HL-60 (cell line): ENCODE measurements at regions not wholly inside any gene's neighbourhood (a gene's known extent, or its start where the extent isn't known, plus 50 kb on each side); places are given as distances from the start of the nearest gene placed in this dataset.

Experiments used
- DNase-seq, 2 experiments: peaks; one replicate each; pipeline ENCODE4 v3.0.0-alpha.2; 2010 to 2020; ENCODE audit warnings: low read depth in 1 of 2, low spot score in 1 of 2
- H3K27ac ChIP-seq: fragments of 250-450 bp; sonication (Bioruptor Pico); replicated peaks from 2 replicates; pipeline ENCODE4 v1.5.1; 2020; ENCODE audit warnings: mild to moderate bottlenecking, moderate library complexity
- H3K27me3 ChIP-seq: fragments of 250-450 bp; sonication (Bioruptor Pico); 2 replicates; pipeline ENCODE4 v1.5.1; 2021; ENCODE audit warnings: mild to moderate bottlenecking, moderate library complexity; ENCODE audit not compliant: insufficient read depth, poor library complexity, severe bottlenecking
- H3K4me3 ChIP-seq: replicated peaks from 2 replicates; pipeline ENCODE4 v1.5.1; 2011; ENCODE audit warnings: mild to moderate bottlenecking, control low read depth, low read length; ENCODE audit not compliant: insufficient read depth
- CTCF ChIP-seq: IDR thresholded peaks from one replicate; pipeline ENCODE4 v1.5.1; 2011; ENCODE audit warnings: low read length, control low read depth, inconsistent platforms; ENCODE audit not compliant: insufficient read depth
- GABPA ChIP-seq: IDR thresholded peaks from 2 replicates; pipeline ENCODE4 v1.6.1; 2012; ENCODE audit warnings: low read depth
- POLR2AphosphoS5 ChIP-seq: IDR thresholded peaks from 2 replicates; pipeline ENCODE4 v1.6.1; 2012; ENCODE audit warnings: low read depth
- SPI1 ChIP-seq: IDR thresholded peaks from 2 replicates; pipeline ENCODE4 v1.6.1; 2012; ENCODE audit warnings: low read depth, mild to moderate bottlenecking, borderline replicate concordance
- TF ChIP-seq, protein P1 (sequence below): IDR thresholded peaks from 2 replicates; pipeline ENCODE4 v1.6.1; 2012; ENCODE audit warnings: low read depth; ENCODE audit not compliant: insufficient replicate concordance

GRCh38 chr18:54740136-54740846 is 88.0 kb upstream of the RAB27B start:
- TF ChIP-seq, protein P1, sequence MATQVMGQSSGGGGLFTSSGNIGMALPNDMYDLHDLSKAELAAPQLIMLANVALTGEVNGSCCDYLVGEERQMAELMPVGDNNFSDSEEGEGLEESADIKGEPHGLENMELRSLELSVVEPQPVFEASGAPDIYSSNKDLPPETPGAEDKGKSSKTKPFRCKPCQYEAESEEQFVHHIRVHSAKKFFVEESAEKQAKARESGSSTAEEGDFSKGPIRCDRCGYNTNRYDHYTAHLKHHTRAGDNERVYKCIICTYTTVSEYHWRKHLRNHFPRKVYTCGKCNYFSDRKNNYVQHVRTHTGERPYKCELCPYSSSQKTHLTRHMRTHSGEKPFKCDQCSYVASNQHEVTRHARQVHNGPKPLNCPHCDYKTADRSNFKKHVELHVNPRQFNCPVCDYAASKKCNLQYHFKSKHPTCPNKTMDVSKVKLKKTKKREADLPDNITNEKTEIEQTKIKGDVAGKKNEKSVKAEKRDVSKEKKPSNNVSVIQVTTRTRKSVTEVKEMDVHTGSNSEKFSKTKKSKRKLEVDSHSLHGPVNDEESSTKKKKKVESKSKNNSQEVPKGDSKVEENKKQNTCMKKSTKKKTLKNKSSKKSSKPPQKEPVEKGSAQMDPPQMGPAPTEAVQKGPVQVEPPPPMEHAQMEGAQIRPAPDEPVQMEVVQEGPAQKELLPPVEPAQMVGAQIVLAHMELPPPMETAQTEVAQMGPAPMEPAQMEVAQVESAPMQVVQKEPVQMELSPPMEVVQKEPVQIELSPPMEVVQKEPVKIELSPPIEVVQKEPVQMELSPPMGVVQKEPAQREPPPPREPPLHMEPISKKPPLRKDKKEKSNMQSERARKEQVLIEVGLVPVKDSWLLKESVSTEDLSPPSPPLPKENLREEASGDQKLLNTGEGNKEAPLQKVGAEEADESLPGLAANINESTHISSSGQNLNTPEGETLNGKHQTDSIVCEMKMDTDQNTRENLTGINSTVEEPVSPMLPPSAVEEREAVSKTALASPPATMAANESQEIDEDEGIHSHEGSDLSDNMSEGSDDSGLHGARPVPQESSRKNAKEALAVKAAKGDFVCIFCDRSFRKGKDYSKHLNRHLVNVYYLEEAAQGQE, result no peak
- no peak for TF ChIP-seq SPI1
- Histone ChIP-seq H3K27ac (no peak overlapping the region), H3K4me3 (no peak overlapping the region), H3K27me3 (no peaks in the 10 kb centered on the region)
- DNase-seq, result no peak

DNA sequence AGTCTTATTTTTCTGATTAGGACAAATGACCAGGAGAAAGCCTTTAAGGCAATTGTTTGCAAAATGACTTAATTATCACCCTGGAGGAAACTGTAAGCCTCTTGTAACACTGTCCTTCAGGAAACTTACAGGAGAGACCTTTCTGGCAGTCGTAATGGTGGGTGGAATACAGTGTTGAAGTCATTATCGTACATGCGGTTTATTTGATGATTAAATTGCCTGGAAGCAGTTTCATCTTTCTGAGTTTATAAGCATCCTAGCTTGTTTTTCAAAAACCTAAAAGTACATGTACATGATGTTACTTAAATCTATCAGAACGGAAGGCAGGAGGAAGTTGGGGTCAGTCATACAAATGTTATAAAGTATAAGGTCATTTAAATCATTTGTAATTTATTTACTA is 86.2 kb upstream of the RAB27B start:
- no peaks in the 10 kb centered on the region for H3K27me3 ChIP-seq
- no peak overlapping the region for H3K27ac ChIP-seq
- TF ChIP-seq SPI1 (no peak), POLR2AphosphoS5 (no peak), CTCF (no peak), GABPA (no peak)
- TF ChIP-seq, protein P1, result no peak
- DNase-seq, result no peak
- H3K4me3 ChIP-seq, result no peak overlapping the region

- TF ChIP-seq, protein P1, result no peak
- TF ChIP-seq SPI1, result no peak
- TF ChIP-seq GABPA, result no peak
- TF ChIP-seq CTCF, result no peak
- no peak for TF ChIP-seq POLR2AphosphoS5
- Histone ChIP-seq H3K27me3 (no peaks in the 10 kb centered on the region), H3K27ac (no peak overlapping the region), H3K4me3 (no peak overlapping the region)
- no peak for DNase-seq
Observed at GRCh38 chr18:54742659-54743604, 85.3 kb upstream of the RAB27B start.
